Body of pancreas (tissue), 4 donors: ENCODE measurements at regions not wholly inside any gene's neighbourhood (a gene's known extent, or its start where the extent isn't known, plus 50 kb on each side); places are given as distances from the start of the nearest gene placed in this dataset.

Experiments used
- POLR2A ChIP-seq, 3 donors: fragments of 450-650 bp; IDR thresholded peaks; one replicate each; pipeline ENCODE4 v1.6.1; 2016; ENCODE audit warnings: antibody characterized with exemption in 3 of 3, mild to moderate bottlenecking in 2 of 3
- TF ChIP-seq, protein P1 (sequence below), 7 experiments: fragments of 450-650 bp in 4 of 7; fragments of 200-600 bp in 3 of 7; sonication (generic) in 3 of 7; IDR thresholded peaks; one replicate each; pipeline ENCODE4 v1.5.1; 2016 to 2019; ENCODE audit warnings: antibody characterized with exemption in 7 of 7

DNA sequence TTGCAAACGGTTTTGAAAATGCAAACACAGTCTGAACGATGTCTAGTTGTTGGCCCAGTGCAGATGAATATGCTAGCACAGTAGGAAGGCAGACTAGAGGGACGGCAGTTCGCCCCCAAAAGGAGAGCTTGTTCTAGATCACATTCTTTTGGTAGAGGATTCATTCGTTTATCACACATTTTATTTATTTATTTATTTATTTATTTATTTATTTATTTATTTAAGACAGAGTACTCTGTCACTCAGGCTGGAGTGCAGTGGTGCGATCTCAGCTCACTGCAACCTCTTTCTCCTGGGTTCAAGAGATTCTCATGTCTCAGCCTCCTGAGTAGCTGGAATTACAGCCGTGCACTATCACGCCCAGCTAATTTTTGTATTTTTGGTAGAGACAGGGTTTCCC lies 59.4 kb upstream of the ZPBP start:
- TF ChIP-seq, protein P1, sequence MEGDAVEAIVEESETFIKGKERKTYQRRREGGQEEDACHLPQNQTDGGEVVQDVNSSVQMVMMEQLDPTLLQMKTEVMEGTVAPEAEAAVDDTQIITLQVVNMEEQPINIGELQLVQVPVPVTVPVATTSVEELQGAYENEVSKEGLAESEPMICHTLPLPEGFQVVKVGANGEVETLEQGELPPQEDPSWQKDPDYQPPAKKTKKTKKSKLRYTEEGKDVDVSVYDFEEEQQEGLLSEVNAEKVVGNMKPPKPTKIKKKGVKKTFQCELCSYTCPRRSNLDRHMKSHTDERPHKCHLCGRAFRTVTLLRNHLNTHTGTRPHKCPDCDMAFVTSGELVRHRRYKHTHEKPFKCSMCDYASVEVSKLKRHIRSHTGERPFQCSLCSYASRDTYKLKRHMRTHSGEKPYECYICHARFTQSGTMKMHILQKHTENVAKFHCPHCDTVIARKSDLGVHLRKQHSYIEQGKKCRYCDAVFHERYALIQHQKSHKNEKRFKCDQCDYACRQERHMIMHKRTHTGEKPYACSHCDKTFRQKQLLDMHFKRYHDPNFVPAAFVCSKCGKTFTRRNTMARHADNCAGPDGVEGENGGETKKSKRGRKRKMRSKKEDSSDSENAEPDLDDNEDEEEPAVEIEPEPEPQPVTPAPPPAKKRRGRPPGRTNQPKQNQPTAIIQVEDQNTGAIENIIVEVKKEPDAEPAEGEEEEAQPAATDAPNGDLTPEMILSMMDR (IDR thresholded peaks at IDR 0.05), result no peak
- no peak for TF ChIP-seq POLR2A (IDR thresholded peaks at IDR 0.05)
